NT2/D1 (cell line): ENCODE measurements at regions not wholly inside any gene's neighbourhood (a gene's known extent, or its start where the extent isn't known, plus 50 kb on each side); places are given as distances from the start of the nearest gene placed in this dataset.

Experiments
- SUZ12 ChIP-seq: IDR thresholded peaks from 2 replicates; pipeline ENCODE4 v1.6.1; 2011; ENCODE audit not compliant: insufficient read length, insufficient read depth; ENCODE audit errors: extremely low read depth
- YY1 ChIP-seq: IDR thresholded peaks from 2 replicates; pipeline ENCODE4 v1.6.1; 2011; ENCODE audit not compliant: insufficient read length, insufficient read depth
- ZNF274 ChIP-seq: IDR thresholded peaks from 2 replicates; pipeline ENCODE4 v1.6.1; 2011; ENCODE audit warnings: mild to moderate bottlenecking, low read depth, low read length

DNA sequence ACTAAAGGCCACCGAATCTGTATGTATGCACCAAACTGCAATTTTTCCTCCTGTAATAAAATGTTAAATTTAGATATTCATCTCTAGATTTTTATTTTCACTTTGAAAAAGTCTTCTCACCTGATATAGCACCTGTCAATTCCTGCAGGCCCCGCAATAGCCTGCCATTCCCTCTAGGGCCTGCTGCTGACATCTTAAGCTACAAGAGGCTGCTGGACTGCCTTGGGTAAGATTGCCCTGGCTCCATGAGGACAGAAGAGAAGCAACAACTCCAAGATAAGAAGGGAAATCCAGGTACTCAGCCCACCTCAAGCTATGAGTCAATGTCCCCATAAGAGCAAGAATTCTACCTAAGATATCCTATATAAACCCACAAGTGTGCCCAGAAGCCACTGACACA, 230.2 kb upstream of the AGTR2 start:
- TF ChIP-seq ZNF274 (no peak), YY1 (no peak), SUZ12 (no peak)
